ENCODE measurements at regions not wholly inside any gene's neighbourhood (a gene's known extent, or its start where the extent isn't known, plus 50 kb on each side); places are given as distances from the start of the nearest gene placed in this dataset.

DNA sequence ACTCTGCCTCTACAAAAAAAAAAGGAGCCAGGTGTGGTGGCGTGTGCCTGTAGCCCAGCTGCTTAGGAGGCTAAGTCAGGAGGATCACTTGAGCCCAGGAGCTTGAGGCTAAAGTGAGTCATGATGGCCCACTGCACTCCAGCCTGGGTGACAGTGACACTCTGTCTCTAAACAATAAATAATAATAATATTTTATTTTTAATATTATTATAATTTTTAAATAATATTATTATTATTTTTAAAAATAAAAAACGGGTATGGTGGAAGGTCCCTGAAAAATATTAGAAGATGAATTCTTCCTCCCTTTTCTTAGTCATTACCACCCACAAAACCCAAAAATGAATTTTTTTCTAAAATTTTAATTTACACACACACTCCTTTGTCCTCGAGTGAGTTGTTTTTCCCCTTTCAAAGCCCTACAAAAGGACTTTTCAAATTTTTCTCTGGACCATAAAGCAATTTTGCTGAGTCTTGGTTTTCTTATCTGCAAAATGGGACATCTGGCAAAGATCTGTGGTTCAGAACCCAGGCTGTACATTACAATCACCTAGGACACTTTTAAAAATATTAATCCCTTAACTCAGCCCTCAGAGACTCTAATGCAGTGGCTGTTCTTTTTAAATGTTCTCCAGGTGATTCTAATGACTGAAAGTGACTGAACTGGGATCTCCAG lies 174.0 kb upstream of the NEBL start:
- TF ChIP-seq, protein P1, sequence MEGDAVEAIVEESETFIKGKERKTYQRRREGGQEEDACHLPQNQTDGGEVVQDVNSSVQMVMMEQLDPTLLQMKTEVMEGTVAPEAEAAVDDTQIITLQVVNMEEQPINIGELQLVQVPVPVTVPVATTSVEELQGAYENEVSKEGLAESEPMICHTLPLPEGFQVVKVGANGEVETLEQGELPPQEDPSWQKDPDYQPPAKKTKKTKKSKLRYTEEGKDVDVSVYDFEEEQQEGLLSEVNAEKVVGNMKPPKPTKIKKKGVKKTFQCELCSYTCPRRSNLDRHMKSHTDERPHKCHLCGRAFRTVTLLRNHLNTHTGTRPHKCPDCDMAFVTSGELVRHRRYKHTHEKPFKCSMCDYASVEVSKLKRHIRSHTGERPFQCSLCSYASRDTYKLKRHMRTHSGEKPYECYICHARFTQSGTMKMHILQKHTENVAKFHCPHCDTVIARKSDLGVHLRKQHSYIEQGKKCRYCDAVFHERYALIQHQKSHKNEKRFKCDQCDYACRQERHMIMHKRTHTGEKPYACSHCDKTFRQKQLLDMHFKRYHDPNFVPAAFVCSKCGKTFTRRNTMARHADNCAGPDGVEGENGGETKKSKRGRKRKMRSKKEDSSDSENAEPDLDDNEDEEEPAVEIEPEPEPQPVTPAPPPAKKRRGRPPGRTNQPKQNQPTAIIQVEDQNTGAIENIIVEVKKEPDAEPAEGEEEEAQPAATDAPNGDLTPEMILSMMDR (IDR thresholded peaks at IDR 0.05; ENCODE audit: low read depth, low read length): no peak
- no peak for TF ChIP-seq EZH2phosphoT487 (IDR thresholded peaks at IDR 0.05; ENCODE audit: low read depth)

Measured in OCI-LY3 (cell line).